ENCODE measurements at regions not wholly inside any gene's neighbourhood (a gene's known extent, or its start where the extent isn't known, plus 50 kb on each side); places are given as distances from the start of the nearest gene placed in this dataset.
A peak's percentile ranks its signal among the peaks of the same experiment; 100 is the strongest.
"Not testable (repeated sequence)": the region's sequence is repeated elsewhere in the genome, so short reads cannot be mapped to it uniquely, and the experiment has no call there.

- Histone ChIP-seq H3K27me3 (no peaks in the 10 kb centered on the region), H3K4me3 (peak overlapping the region; percentile 56 to 61), H3K27ac (peak overlapping the region; percentile 97 to 100), H3K36me3 (no peaks in the 10 kb centered on the region), H3K9me3 (no peaks in the 10 kb centered on the region), H3K4me1 (peaks cover 0 to 34% (median 27%) of the 10 kb centered on the region in 4 donors)
- intact Hi-C loops (cut with DNase I; ENCODE audit: low total_unique reads) = loop anchor here (5.0 kb wide), 1 partner anchor 236 kb away; the partner anchor contains the start of gene IER5L
- no peak for TF ChIP-seq CTCF (IDR thresholded peaks at IDR 0.05)
- DNase-seq = peak; percentile 99 to 100
Observed at GRCh38 chr9:129413537-129414376, 207.1 kb downstream of the C9orf50 start.

GRCh38 chr9:129412814-129413536 is 207.9 kb downstream of the C9orf50 start:
- peak overlapping the region; percentile 97 to 100 for H3K27ac ChIP-seq
- intact Hi-C loops (cut with DNase I; ENCODE audit: low total_unique reads) = loop anchor here (5.0 kb wide), 1 partner anchor 236 kb away; the partner anchor contains the start of gene IER5L
- DNase-seq = peak; percentile 86 to 94
- H3K9me3 ChIP-seq = no peaks in the 10 kb centered on the region
- H3K27me3 ChIP-seq = no peaks in the 10 kb centered on the region
- no peaks in the 10 kb centered on the region for H3K36me3 ChIP-seq
- TF ChIP-seq CTCF (IDR thresholded peaks at IDR 0.05) = peak in 1 of 2 experiments; percentile 33
- peak overlapping the region; percentile 56 to 61 for H3K4me3 ChIP-seq
- peaks cover 0 to 34% (median 29%) of the 10 kb centered on the region in 4 donors for H3K4me1 ChIP-seq

- not testable (repeated sequence) for H3K9me3 ChIP-seq, H3K36me3 ChIP-seq, DNase-seq, H3K27me3 ChIP-seq
- Histone ChIP-seq H3K27ac (peak overlapping the region; percentile 97 to 100), H3K4me1 (peaks cover 0 to 34% (median 29%) of the 10 kb centered on the region in 4 donors), H3K4me3 (peak overlapping the region in 1 of 2 donors; percentile 61)
- intact Hi-C loops (cut with DNase I; ENCODE audit: low total_unique reads) = loop anchor here (5.0 kb wide), 1 partner anchor 235 kb away; the partner anchor contains the start of gene IER5L
Observed at GRCh38 chr9:129412176-129412813, 208.6 kb downstream of the C9orf50 start.

- intact Hi-C loops (cut with DNase I; ENCODE audit: low total_unique reads) = loop anchor here (5.0 kb wide), 1 partner anchor 234 kb away; the partner anchor contains the start of gene IER5L
- DNase-seq = no peak
- Histone ChIP-seq H3K4me1 (peaks cover 0 to 34% (median 29%) of the 10 kb centered on the region in 4 donors), H3K27ac (peak overlapping the region; percentile 97 to 100), H3K4me3 (no peak overlapping the region), H3K36me3 (no peaks in the 10 kb centered on the region), H3K27me3 (no peaks in the 10 kb centered on the region), H3K9me3 (no peaks in the 10 kb centered on the region)
- TF ChIP-seq CTCF (IDR thresholded peaks at IDR 0.05) = no peak
Observed at GRCh38 chr9:129411501-129412175, 209.3 kb downstream of the C9orf50 start.

GRCh38 chr9:129410226-129410625 is 210.7 kb downstream of the C9orf50 start:
- no peak for TF ChIP-seq CTCF (IDR thresholded peaks at IDR 0.05)
- Histone ChIP-seq H3K27me3 (no peaks in the 10 kb centered on the region), H3K27ac (no peak overlapping the region), H3K9me3 (no peaks in the 10 kb centered on the region), H3K36me3 (no peaks in the 10 kb centered on the region), H3K4me3 (no peak overlapping the region), H3K4me1 (peaks cover 0 to 34% (median 29%) of the 10 kb centered on the region in 4 donors)
- DNase-seq = no peak
- intact Hi-C loops (cut with DNase I; ENCODE audit: low total_unique reads) = loop anchor here (5.0 kb wide), 1 partner anchor 233 kb away; the partner anchor contains the start of gene IER5L

Measured in tibial artery (tissue), 4 donors.